IPS-20b (cell line): ENCODE measurements at regions not wholly inside any gene's neighbourhood (a gene's known extent, or its start where the extent isn't known, plus 50 kb on each side); places are given as distances from the start of the nearest gene placed in this dataset.

Experiments used
- H3K27ac ChIP-seq: one replicate; pipeline ENCODE4 v1.5.1; 2013; ENCODE audit warnings: low read length
- H3K27me3 ChIP-seq: 2 replicates; pipeline ENCODE4 v1.6.1; 2013; ENCODE audit warnings: mild to moderate bottlenecking, low read length, inconsistent platforms; ENCODE audit not compliant: insufficient read depth
- H3K36me3 ChIP-seq: 2 replicates; pipeline ENCODE4 v1.6.1; 2013; ENCODE audit warnings: low read depth, mild to moderate bottlenecking, inconsistent platforms, low read length, moderate library complexity; ENCODE audit not compliant: insufficient read depth
- H3K4me1 ChIP-seq: 2 replicates; pipeline ENCODE4 v1.6.1; 2013; ENCODE audit warnings: mild to moderate bottlenecking, control low read depth, inconsistent platforms, low read length, moderate library complexity; ENCODE audit not compliant: insufficient read depth
- H3K4me3 ChIP-seq: 2 replicates; pipeline ENCODE4 v1.5.1; 2013; ENCODE audit warnings: mild to moderate bottlenecking, low read length, inconsistent platforms
- H3K9ac ChIP-seq: 2 replicates; pipeline ENCODE4 v1.6.1; 2013; ENCODE audit warnings: low read depth, mild to moderate bottlenecking, inconsistent platforms, low read length, moderate library complexity
- H3K9me3 ChIP-seq: 2 replicates; pipeline ENCODE4 v1.6.1; 2013; ENCODE audit warnings: mild to moderate bottlenecking, low read depth, low read length, inconsistent platforms; ENCODE audit not compliant: insufficient read depth

- Histone ChIP-seq H3K9ac (no peak overlapping the region), H3K4me1 (peaks cover 6% of the 10 kb centered on the region; the same call in 1 of the 2 replicates), H3K9me3 (no peaks in the 10 kb centered on the region), H3K27me3 (no peaks in the 10 kb centered on the region), H3K4me3 (no peak overlapping the region), H3K36me3 (no peaks in the 10 kb centered on the region), H3K27ac (no peak overlapping the region)
These were observed 617.5 kb downstream of the DIAPH3 start for GRCh38 chr13:59546178-59546577.

- H3K36me3 ChIP-seq, result no peaks in the 10 kb centered on the region
- H3K27ac ChIP-seq, result no peak overlapping the region
- no peaks in the 10 kb centered on the region for H3K9me3 ChIP-seq
- no peak overlapping the region for H3K4me3 ChIP-seq
- peaks cover 2% of the 10 kb centered on the region; the same call in 1 of the 2 replicates for H3K4me1 ChIP-seq
- H3K27me3 ChIP-seq, result no peaks in the 10 kb centered on the region
- no peak overlapping the region for H3K9ac ChIP-seq
These were observed 615.8 kb downstream of the DIAPH3 start for GRCh38 chr13:59547950-59548349.

DNA sequence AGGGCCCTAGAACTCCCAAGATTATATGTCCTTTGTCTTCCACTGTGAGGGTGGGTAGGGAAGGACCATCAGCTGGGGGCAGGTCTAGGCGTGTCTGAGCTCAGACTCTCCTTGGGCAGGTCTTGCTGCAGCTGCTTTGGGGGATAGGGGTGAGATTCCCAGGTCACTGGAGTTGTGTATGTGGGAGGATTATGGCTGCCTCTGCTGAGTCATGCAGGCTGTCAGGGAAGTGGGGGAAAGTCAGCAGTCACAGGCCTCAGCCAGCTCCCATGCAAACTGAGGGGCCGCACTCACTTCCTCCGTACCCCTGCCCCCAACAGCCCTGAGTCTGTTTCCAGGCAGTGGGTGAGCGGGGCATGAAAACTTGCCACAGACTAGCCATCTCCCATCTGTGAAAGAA, 600.8 kb downstream of the DIAPH3 start:
- no peak overlapping the region for H3K9ac ChIP-seq
- H3K27me3 ChIP-seq, result no peaks in the 10 kb centered on the region
- no peak overlapping the region for H3K4me3 ChIP-seq
- H3K9me3 ChIP-seq, result peaks cover 5% of the 10 kb centered on the region; the same call in 1 of the 2 replicates
- no peaks in the 10 kb centered on the region for H3K36me3 ChIP-seq
- H3K27ac ChIP-seq, result no peak overlapping the region
- no peaks in the 10 kb centered on the region for H3K4me1 ChIP-seq

GRCh38 chr13:59566561-59566960, 597.2 kb downstream of the DIAPH3 start:
- H3K9ac ChIP-seq, result no peak overlapping the region
- H3K4me1 ChIP-seq, result no peaks in the 10 kb centered on the region
- H3K36me3 ChIP-seq, result no peaks in the 10 kb centered on the region
- no peak overlapping the region for H3K4me3 ChIP-seq
- H3K9me3 ChIP-seq, result peaks cover 5% of the 10 kb centered on the region; the same call in 1 of the 2 replicates
- no peak overlapping the region for H3K27ac ChIP-seq
- no peaks in the 10 kb centered on the region for H3K27me3 ChIP-seq

- Histone ChIP-seq H3K9ac (no peak overlapping the region), H3K9me3 (no peaks in the 10 kb centered on the region), H3K4me3 (no peak overlapping the region), H3K27ac (no peak overlapping the region), H3K4me1 (no peaks in the 10 kb centered on the region), H3K27me3 (no peaks in the 10 kb centered on the region), H3K36me3 (no peaks in the 10 kb centered on the region)
These were observed 595.4 kb downstream of the DIAPH3 start for GRCh38 chr13:59568306-59568705.

DNA sequence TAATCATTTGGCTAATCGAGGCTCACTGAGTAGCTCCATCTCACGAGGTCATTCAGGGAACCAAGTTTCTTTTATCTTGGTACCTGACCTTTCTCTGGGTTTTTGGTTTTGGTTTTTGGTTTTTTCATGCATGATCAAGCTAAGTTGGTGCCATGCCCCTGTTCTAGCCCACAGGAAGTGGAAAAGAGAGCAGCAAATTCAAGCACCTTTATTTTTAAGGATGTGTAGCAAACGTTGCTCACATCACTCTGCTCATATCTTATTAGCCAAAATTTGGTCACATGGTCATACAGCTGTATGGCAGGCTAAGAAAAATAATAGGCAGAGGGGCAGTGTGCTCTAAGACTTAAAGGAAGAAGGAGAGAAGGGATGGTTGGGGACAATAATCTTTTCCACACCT, 593.5 kb downstream of the DIAPH3 start:
- no peaks in the 10 kb centered on the region for H3K4me1 ChIP-seq
- H3K27me3 ChIP-seq, result no peaks in the 10 kb centered on the region
- no peaks in the 10 kb centered on the region for H3K9me3 ChIP-seq
- H3K9ac ChIP-seq, result no peak overlapping the region
- no peak overlapping the region for H3K4me3 ChIP-seq
- no peak overlapping the region for H3K27ac ChIP-seq
- no peaks in the 10 kb centered on the region for H3K36me3 ChIP-seq

DNA sequence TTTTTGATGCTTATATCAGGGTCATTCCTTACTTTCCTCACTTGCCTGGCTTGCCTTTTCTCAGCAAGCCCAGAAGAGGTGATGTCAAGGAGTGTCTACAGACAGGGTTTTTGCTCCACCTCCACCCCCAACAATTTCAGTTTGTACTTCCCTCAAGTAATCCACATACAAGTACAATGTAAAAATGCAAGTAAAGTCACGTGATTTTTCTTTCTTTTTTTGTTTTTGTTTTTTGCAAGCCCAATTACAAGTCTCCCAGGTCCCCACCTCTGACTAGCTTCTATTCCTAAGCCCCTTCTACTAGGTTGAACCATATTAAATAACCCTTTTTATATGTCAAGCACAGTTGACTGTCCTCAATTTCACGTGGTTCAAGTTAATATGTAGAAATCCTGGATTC, 579.6 kb downstream of the DIAPH3 start:
- H3K27ac ChIP-seq, result no peak overlapping the region
- H3K4me1 ChIP-seq, result peaks cover 29% of the 10 kb centered on the region
- no peak overlapping the region for H3K4me3 ChIP-seq
- H3K27me3 ChIP-seq, result peaks cover 11% of the 10 kb centered on the region; the same call in 1 of the 2 replicates
- H3K9ac ChIP-seq, result no peak overlapping the region
- no peaks in the 10 kb centered on the region for H3K36me3 ChIP-seq
- H3K9me3 ChIP-seq, result no peaks in the 10 kb centered on the region

- Histone ChIP-seq H3K9me3 (no peaks in the 10 kb centered on the region), H3K4me3 (no peak overlapping the region), H3K27ac (no peak overlapping the region), H3K27me3 (peaks cover 20% of the 10 kb centered on the region; the same call in 1 of the 2 replicates), H3K9ac (no peak overlapping the region), H3K36me3 (no peaks in the 10 kb centered on the region), H3K4me1 (peaks cover 34% of the 10 kb centered on the region)
These were observed 578.7 kb downstream of the DIAPH3 start for GRCh38 chr13:59584761-59585670.

DNA sequence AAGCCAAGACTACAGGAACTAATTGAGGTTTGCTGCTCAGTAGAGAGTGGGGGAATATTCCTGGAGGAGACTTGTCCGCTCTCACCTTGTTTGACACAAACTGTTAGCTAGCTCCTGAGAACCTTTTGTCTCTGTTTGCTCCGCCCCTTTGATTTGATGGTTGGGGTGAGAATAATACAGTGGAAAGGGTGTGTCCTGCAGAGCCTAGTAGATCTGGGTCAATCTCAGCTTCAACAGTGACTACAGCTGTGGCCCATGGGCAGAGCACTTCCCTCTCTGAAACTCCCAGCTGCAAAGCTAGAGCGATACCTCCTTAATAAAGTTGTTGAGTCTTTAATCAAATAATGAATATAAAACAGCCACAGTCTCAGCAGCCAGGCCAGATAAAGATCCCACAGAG, 576.7 kb downstream of the DIAPH3 start:
- peak overlapping the region; percentile 19; the same call in 1 of the 2 replicates for H3K9ac ChIP-seq
- H3K27ac ChIP-seq, result no peak overlapping the region
- no peaks in the 10 kb centered on the region for H3K9me3 ChIP-seq
- 0 out of 2 replicates have a peak overlapping the region, but pooled peaks have one; percentile 10 for H3K4me3 ChIP-seq
- H3K36me3 ChIP-seq, result no peaks in the 10 kb centered on the region
- peaks cover 23% of the 10 kb centered on the region; the same call in 1 of the 2 replicates for H3K27me3 ChIP-seq
- H3K4me1 ChIP-seq, result peaks cover 34% of the 10 kb centered on the region

DNA sequence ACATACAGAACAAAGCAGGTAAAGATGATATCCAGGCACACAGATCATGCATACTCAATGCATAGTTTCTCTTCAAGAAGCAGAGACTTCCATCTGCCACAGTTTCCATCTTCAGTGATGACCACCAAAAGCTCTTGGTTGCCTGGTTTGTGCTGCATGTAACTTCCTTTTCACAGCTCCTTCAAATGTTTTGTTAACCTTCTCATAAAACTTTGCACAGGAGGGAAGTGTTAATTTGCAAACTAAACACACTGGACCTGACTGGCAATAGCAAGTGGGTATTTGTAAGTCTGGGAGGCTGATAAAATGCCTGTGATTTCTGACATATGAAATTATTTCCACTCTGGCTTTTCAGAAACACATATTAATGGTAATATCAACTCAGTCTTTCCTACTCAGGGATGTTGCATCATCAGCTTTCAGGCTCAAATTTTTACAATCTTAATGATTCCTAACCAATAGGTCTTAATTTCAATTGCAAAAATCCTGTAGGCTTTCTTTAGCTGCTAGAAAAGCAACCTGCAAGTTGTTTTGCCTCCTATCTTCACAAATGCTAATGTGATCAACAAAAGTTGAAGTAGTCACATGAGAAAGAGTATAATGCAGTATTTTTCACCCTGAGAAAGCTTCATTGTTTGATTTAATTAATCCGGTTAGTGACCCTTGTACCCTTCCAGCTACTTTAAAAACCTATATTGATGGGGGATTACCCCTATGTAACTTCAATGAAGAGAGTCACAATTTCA, 575.6 kb downstream of the DIAPH3 start:
- Histone ChIP-seq H3K27ac (no peak overlapping the region), H3K36me3 (no peaks in the 10 kb centered on the region), H3K27me3 (peaks cover 23% of the 10 kb centered on the region; the same call in 1 of the 2 replicates), H3K9me3 (no peaks in the 10 kb centered on the region), H3K4me1 (peaks cover 34% of the 10 kb centered on the region), H3K9ac (peak overlapping the region; percentile 29; the same call in 1 of the 2 replicates), H3K4me3 (peak overlapping the region; percentile 16; the same call in 1 of the 2 replicates)

DNA sequence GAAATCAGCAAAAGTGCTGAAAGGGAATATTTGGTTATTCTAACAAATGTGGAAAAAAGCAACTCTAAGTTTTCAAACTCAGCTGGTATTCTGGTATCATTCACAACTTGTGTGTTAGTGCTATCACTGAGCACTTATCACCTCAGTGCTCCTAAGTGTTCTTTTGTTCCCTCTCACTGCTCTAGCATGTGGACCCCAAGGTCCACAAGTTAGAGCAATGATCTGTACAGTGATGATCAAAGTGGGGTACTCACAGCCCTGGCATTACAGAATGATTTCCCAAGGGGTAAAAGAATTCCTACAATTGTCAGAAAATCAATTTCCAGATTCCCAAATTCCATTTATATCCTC, 575.0 kb downstream of the DIAPH3 start:
- Histone ChIP-seq H3K27ac (no peak overlapping the region), H3K9me3 (no peaks in the 10 kb centered on the region), H3K4me3 (peak overlapping the region; percentile 16; the same call in 1 of the 2 replicates), H3K27me3 (peaks cover 23% of the 10 kb centered on the region; the same call in 1 of the 2 replicates), H3K36me3 (no peaks in the 10 kb centered on the region), H3K4me1 (peaks cover 34% of the 10 kb centered on the region), H3K9ac (no peak overlapping the region)
